ENCODE measurements at regions not wholly inside any gene's neighbourhood (a gene's known extent, or its start where the extent isn't known, plus 50 kb on each side); places are given as distances from the start of the nearest gene placed in this dataset.
"Not testable (repeated sequence)": the region's sequence is repeated elsewhere in the genome, so short reads cannot be mapped to it uniquely, and the experiment has no call there.

DNA sequence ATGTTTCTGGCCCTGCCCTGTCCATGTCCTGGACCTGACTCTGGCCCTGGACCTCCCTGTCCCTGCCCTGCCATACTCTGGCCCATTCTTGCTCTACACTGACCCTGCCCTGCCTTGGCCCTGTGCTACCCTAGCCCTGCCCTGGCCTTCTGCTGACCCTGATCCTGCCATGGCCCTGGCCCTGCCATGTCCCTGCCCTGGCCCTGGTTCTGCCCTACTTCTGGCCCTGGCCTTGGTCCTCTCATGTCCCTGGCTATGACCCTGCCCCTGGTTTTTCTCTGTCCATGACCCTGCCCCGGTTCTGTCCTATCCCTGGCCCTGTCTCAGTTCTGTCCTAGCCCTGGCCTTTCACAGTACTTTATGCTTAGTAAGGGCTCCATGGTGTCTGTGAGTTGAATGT lies 234.5 kb downstream of the GOLGA6L6 start:
- H3K4me1 ChIP-seq (ENCODE audit: control insufficient read depth, insufficient read depth, low read length); H4K5ac ChIP-seq (ENCODE audit: low read depth, low read length); H3K9me1 ChIP-seq (ENCODE audit: insufficient read depth, low read length); H4K91ac ChIP-seq (ENCODE audit: insufficient read depth, low read depth, low read length); H3K4me3 ChIP-seq (ENCODE audit: insufficient read depth, low read depth, low read length); H3K4ac ChIP-seq (ENCODE audit: low read depth, low read length); H3K18ac ChIP-seq (ENCODE audit: low read depth, low read length); CTCF ChIA-PET; H2AK5ac ChIP-seq (ENCODE audit: low read depth, low read length); H4K20me1 ChIP-seq (ENCODE audit: insufficient read depth, low read length); in situ Hi-C loops (cut with MboI; ENCODE audit: low sequenced_read_pairs); intact Hi-C loops (cut with micrococcal nuclease); H3K14ac ChIP-seq (replicated peaks; ENCODE audit: low read depth, low read length); H2BK20ac ChIP-seq (ENCODE audit: low read depth, low read length); H2BK15ac ChIP-seq (ENCODE audit: low read depth, low read length); H2BK5ac ChIP-seq (ENCODE audit: low read depth, low read length, poor library complexity, severe bottlenecking); H4K8ac ChIP-seq (ENCODE audit: low read depth in 2 of 2, low read length in 2 of 2); H3K4me2 ChIP-seq (ENCODE audit: low read depth, low read length); ATAC-seq (ENCODE audit: low read depth); H3K9ac ChIP-seq (ENCODE audit: low read depth, low read length); H3K56ac ChIP-seq (ENCODE audit: extremely low read depth, insufficient read depth, low read length); H3K27me3 ChIP-seq (ENCODE audit: control insufficient read depth, insufficient read depth, low read length); H2BK120ac ChIP-seq (ENCODE audit: low read depth, low read length); POLR2A ChIA-PET (ENCODE audit: unreplicated experiment); DNase-seq; BruUV-seq (replicated peaks); H3K79me1 ChIP-seq (ENCODE audit: low read depth in 1 of 2, low read length in 2 of 2); dilution Hi-C loops (cut with HindIII; ENCODE audit: low sequenced_read_pairs, unreplicated experiment); H3K36me3 ChIP-seq (ENCODE audit: control insufficient read depth, insufficient read depth, low read length); H2AK9ac ChIP-seq (replicated peaks; ENCODE audit: low read depth, low read length, poor library complexity); H2AFZ ChIP-seq (replicated peaks; ENCODE audit: low read length, poor library complexity); H3K27ac ChIP-seq (ENCODE audit: insufficient read depth, low read length); H3K23ac ChIP-seq (ENCODE audit: low read depth, low read length): not testable (repeated sequence)
- H3K9me3 ChIP-seq (ENCODE audit: control insufficient read depth, insufficient read depth, low read length), result peaks cover 34% of the 10 kb centered on the region
- WGBS, 2 experiments (ENCODE audit: extremely low coverage in 2 of 2, insufficient read length in 1 of 2), result no CpG with 5 or more reads among the region's 1 CpG

DNA sequence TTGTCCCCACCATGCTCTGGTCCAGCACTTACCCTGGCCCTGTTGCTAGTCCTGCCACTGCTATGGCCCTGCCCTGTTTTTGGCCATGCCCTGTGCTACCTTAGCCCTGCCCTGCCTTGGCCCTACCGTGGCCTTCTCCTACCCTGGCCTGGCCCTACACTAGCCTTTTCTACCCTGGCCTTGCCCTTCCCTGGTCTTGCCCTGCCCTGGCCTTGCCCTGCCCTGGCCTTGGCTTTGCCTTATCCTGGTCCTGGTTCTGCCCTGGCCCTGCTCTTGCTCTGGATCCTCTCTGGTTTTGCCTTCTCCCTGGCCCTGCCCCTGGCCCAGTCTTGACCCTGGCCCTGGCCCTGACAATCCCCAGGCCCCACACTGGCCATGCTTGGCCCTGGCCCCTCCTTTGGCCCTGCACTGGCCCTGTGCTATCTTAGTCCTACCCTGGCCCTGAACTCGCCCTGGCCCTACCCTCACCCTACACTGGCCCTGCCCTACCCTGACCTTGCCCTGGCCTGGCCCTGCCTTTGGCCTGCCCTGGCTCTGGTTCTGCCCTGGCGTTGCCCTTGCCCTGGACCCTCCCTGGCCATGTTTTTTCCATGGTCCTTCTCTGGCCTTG lies 235.0 kb downstream of the GOLGA6L6 start:
- H4K8ac ChIP-seq (ENCODE audit: low read depth in 2 of 2, low read length in 2 of 2); H3K56ac ChIP-seq (ENCODE audit: extremely low read depth, insufficient read depth, low read length); dilution Hi-C loops (cut with HindIII; ENCODE audit: low sequenced_read_pairs, unreplicated experiment); intact Hi-C loops (cut with micrococcal nuclease); H3K23ac ChIP-seq (ENCODE audit: low read depth, low read length); DNase-seq; H2AFZ ChIP-seq (replicated peaks; ENCODE audit: low read length, poor library complexity); H3K18ac ChIP-seq (ENCODE audit: low read depth, low read length); H3K9ac ChIP-seq (ENCODE audit: low read depth, low read length); H3K79me1 ChIP-seq (ENCODE audit: low read depth in 1 of 2, low read length in 2 of 2); H3K4me2 ChIP-seq (ENCODE audit: low read depth, low read length); H2AK5ac ChIP-seq (ENCODE audit: low read depth, low read length); H3K14ac ChIP-seq (replicated peaks; ENCODE audit: low read depth, low read length); H3K4me3 ChIP-seq (ENCODE audit: insufficient read depth, low read depth, low read length); H2BK15ac ChIP-seq (ENCODE audit: low read depth, low read length); H3K27ac ChIP-seq (ENCODE audit: insufficient read depth, low read length); H2BK20ac ChIP-seq (ENCODE audit: low read depth, low read length); in situ Hi-C loops (cut with MboI; ENCODE audit: low sequenced_read_pairs); H2BK120ac ChIP-seq (ENCODE audit: low read depth, low read length); H3K36me3 ChIP-seq (ENCODE audit: control insufficient read depth, insufficient read depth, low read length); POLR2A ChIA-PET (ENCODE audit: unreplicated experiment); H4K20me1 ChIP-seq (ENCODE audit: insufficient read depth, low read length); H3K27me3 ChIP-seq (ENCODE audit: control insufficient read depth, insufficient read depth, low read length); H3K9me1 ChIP-seq (ENCODE audit: insufficient read depth, low read length); ATAC-seq (ENCODE audit: low read depth); H3K4ac ChIP-seq (ENCODE audit: low read depth, low read length); H4K5ac ChIP-seq (ENCODE audit: low read depth, low read length); BruUV-seq (replicated peaks); CTCF ChIA-PET; H4K91ac ChIP-seq (ENCODE audit: insufficient read depth, low read depth, low read length); H2AK9ac ChIP-seq (replicated peaks; ENCODE audit: low read depth, low read length, poor library complexity); H2BK5ac ChIP-seq (ENCODE audit: low read depth, low read length, poor library complexity, severe bottlenecking); H3K4me1 ChIP-seq (ENCODE audit: control insufficient read depth, insufficient read depth, low read length): not testable (repeated sequence)
- peaks cover 38% of the 10 kb centered on the region for H3K9me3 ChIP-seq (ENCODE audit: control insufficient read depth, insufficient read depth, low read length)
- WGBS, 2 experiments (ENCODE audit: extremely low coverage in 2 of 2, insufficient read length in 1 of 2), result 20% methylated on average over 3 of the region's 3 CpGs; no CpG with 5 or more reads in 1 of the 2 experiments
